Keratinocyte (primary cell): ENCODE measurements at regions not wholly inside any gene's neighbourhood (a gene's known extent, or its start where the extent isn't known, plus 50 kb on each side); places are given as distances from the start of the nearest gene placed in this dataset.
A peak's percentile ranks its signal among the peaks of the same experiment; 100 is the strongest.

Experiments
- DNase-seq: peaks from one replicate; pipeline ENCODE4 v3.0.0-alpha.2; 2011; ENCODE audit warnings: low read depth, missing footprints, low spot score
- FAIRE-seq: peaks from 2 replicates; lab custom pipeline; 2011; peaks lifted over from hg19 to GRCh38; lab: Jason Lieb, UNC
- H2AFZ ChIP-seq: 2 replicates; pipeline ENCODE4 v1.6.0; 2012; ENCODE audit warnings: low read length, control low read depth, inconsistent platforms; ENCODE audit not compliant: control insufficient read depth
- H3K27ac ChIP-seq: 2 replicates; pipeline ENCODE4 v1.5.1; 2011; ENCODE audit warnings: low read length; ENCODE audit not compliant: control insufficient read depth, insufficient read depth
- H3K27me3 ChIP-seq: 3 replicates; pipeline ENCODE4 v1.6.0; 2011; ENCODE audit warnings: low read length; ENCODE audit not compliant: control insufficient read depth, insufficient read depth; ENCODE audit errors: extremely low read depth
- H3K36me3 ChIP-seq, 2 experiments: 2 replicates in 1 of 2; 3 replicates in 1 of 2; pipeline ENCODE4 v1.5.1; 2011; ENCODE audit warnings: low read length in 2 of 2, mild to moderate bottlenecking in 1 of 2; ENCODE audit not compliant: control insufficient read depth in 2 of 2, insufficient read depth in 2 of 2; ENCODE audit errors: extremely low read depth in 1 of 2
- H3K4me1 ChIP-seq: 3 replicates; pipeline ENCODE4 v1.5.1; 2011; ENCODE audit warnings: low read length; ENCODE audit not compliant: control insufficient read depth, insufficient read depth; ENCODE audit errors: extremely low read depth
- H3K4me2 ChIP-seq: 3 replicates; pipeline ENCODE4 v1.6.0; 2011; ENCODE audit warnings: low read depth, low read length; ENCODE audit not compliant: control insufficient read depth, insufficient read depth; ENCODE audit errors: extremely low read depth
- H3K4me3 ChIP-seq, 3 experiments: fragments of 200-600 bp in 1 of 3; sonication (generic) in 1 of 3; 2 replicates in 2 of 3; 3 replicates in 1 of 3; pipeline ENCODE4 v1.5.1; 2011 to 2016; ENCODE audit warnings: low read length in 3 of 3, mild to moderate bottlenecking in 3 of 3, control low read depth in 2 of 3, inconsistent platforms in 1 of 3, low read depth in 1 of 3, mixed read lengths in 1 of 3, mixed run types in 1 of 3, moderate library complexity in 1 of 3; ENCODE audit not compliant: control insufficient read depth in 2 of 3, insufficient read depth in 2 of 3; ENCODE audit errors: extremely low read depth in 1 of 3
- H3K79me2 ChIP-seq: 2 replicates; pipeline ENCODE4 v1.6.0; 2012; ENCODE audit warnings: low read length; ENCODE audit not compliant: control insufficient read depth, insufficient read depth
- H3K9ac ChIP-seq: 3 replicates; pipeline ENCODE4 v1.6.0; 2011; ENCODE audit warnings: low read length; ENCODE audit not compliant: control insufficient read depth, insufficient read depth; ENCODE audit errors: extremely low read depth
- H3K9me1 ChIP-seq: 3 replicates; pipeline ENCODE4 v1.6.0; 2011; ENCODE audit warnings: low read length; ENCODE audit not compliant: control insufficient read depth, insufficient read depth; ENCODE audit errors: extremely low read depth
- H3K9me3 ChIP-seq: 2 replicates; pipeline ENCODE4 v1.5.1; 2012; ENCODE audit warnings: low read depth, low read length; ENCODE audit not compliant: control insufficient read depth
- H4K20me1 ChIP-seq: 3 replicates; pipeline ENCODE4 v1.6.0; 2011; ENCODE audit warnings: low read length; ENCODE audit not compliant: control insufficient read depth, insufficient read depth; ENCODE audit errors: extremely low read depth
- EZH2 ChIP-seq: IDR thresholded peaks from one replicate; pipeline ENCODE4 v1.6.1; 2012; ENCODE audit warnings: inconsistent platforms, mild to moderate bottlenecking, low read length, moderate library complexity
- dilution Hi-C: fragments of 300-500 bp; cut with MboI; formaldehyde crosslinking; loops from one replicate; pipeline ENCODE4 v1.7.0; 2020; ENCODE audit warnings: low sequenced_read_pairs; ENCODE audit not compliant: extremely low pct_ligation_motif_present
- TF ChIP-seq, protein P1 (sequence below), 3 experiments: IDR thresholded peaks in 1 of 3; conservative IDR thresholded peaks in 1 of 3; optimal IDR thresholded peaks in 1 of 3; 2 replicates in 2 of 3; 3 replicates in 1 of 3; pipeline versions ENCODE3 to v1.5.1; 2011; ENCODE audit warnings: low read length in 3 of 3, mild to moderate bottlenecking in 3 of 3, moderate library complexity in 2 of 3, control low read depth in 1 of 3, inconsistent platforms in 1 of 3; ENCODE audit not compliant: insufficient read depth in 2 of 3; ENCODE audit errors: extremely low read depth in 1 of 3

DNA sequence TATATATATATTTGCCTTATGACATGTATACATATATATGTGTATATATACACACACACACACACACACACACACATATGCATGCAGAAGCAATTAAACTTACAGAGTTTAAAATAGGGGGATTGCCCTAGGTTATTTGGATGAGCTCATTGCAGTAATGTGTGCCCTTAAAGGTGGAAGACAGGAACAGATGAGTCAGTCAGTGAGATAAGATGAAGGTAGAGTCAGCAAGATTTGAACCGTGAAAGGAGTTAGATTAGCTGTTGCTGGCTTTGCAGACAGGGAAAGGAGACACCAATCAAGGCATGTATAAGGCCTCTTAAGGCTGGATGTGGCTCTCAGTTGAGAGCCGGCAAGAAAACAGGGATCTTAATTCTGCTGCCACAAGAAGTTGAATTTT lies 902.4 kb upstream of the RAG2 start:
- Histone ChIP-seq H3K9me1 (no peaks in the 10 kb centered on the region), H4K20me1 (no peaks in the 10 kb centered on the region), H3K27ac (no peak overlapping the region), H3K79me2 (no peaks in the 10 kb centered on the region), H3K36me3 (no peaks in the 10 kb centered on the region), H3K27me3 (no peaks in the 10 kb centered on the region), H3K9ac (no peak overlapping the region), H3K4me1 (peaks cover 24% of the 10 kb centered on the region), H3K4me2 (no peak overlapping the region), H3K9me3 (no peaks in the 10 kb centered on the region), H3K4me3 (no peak overlapping the region), H2AFZ (no peak overlapping the region)
- dilution Hi-C loops: no loop called here
- TF ChIP-seq, protein P1, sequence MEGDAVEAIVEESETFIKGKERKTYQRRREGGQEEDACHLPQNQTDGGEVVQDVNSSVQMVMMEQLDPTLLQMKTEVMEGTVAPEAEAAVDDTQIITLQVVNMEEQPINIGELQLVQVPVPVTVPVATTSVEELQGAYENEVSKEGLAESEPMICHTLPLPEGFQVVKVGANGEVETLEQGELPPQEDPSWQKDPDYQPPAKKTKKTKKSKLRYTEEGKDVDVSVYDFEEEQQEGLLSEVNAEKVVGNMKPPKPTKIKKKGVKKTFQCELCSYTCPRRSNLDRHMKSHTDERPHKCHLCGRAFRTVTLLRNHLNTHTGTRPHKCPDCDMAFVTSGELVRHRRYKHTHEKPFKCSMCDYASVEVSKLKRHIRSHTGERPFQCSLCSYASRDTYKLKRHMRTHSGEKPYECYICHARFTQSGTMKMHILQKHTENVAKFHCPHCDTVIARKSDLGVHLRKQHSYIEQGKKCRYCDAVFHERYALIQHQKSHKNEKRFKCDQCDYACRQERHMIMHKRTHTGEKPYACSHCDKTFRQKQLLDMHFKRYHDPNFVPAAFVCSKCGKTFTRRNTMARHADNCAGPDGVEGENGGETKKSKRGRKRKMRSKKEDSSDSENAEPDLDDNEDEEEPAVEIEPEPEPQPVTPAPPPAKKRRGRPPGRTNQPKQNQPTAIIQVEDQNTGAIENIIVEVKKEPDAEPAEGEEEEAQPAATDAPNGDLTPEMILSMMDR (optimal IDR thresholded peaks at IDR 0.05 in 1 of 3, IDR thresholded peaks at IDR 0.05 in 1 of 3, conservative IDR thresholded peaks at IDR 0.05 in 1 of 3; ENCODE audit: extremely low read depth in 1 of 3, insufficient read depth in 2 of 3, low read length in 3 of 3): no peak
- TF ChIP-seq EZH2: no peak
- peak; percentile 17 for DNase-seq
- FAIRE-seq: peak; percentile 59

DNA sequence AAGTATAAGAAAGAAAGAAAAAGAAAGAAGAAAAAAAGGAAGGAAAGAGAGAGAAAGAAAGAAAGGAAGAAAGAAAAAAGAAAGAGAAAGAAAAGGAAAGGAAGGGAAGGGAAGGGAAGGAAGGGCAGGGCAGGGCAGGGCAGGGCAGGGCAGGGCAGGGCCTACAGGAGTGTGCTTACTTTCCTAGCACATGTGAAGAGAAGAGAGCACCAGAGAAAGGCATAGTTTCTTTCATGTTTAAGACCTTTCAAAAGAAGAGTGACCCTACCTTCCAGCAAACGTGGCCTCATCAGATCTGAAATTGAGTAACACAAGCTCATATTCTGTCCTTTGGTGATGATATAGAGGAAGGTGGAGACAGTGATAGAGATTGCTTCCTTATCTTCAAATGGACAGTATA lies 899.3 kb upstream of the RAG2 start:
- Histone ChIP-seq H3K27me3 (no peaks in the 10 kb centered on the region), H3K9me1 (no peaks in the 10 kb centered on the region), H4K20me1 (no peaks in the 10 kb centered on the region), H3K79me2 (no peaks in the 10 kb centered on the region), H3K4me3 (no peak overlapping the region), H3K4me1 (peaks cover 9% of the 10 kb centered on the region), H3K36me3 (no peaks in the 10 kb centered on the region), H3K27ac (no peak overlapping the region), H2AFZ (no peak overlapping the region), H3K9me3 (no peaks in the 10 kb centered on the region), H3K9ac (no peak overlapping the region), H3K4me2 (no peak overlapping the region)
- no peak for FAIRE-seq
- DNase-seq: no peak
- dilution Hi-C loops: no loop called here
- TF ChIP-seq EZH2: no peak
- TF ChIP-seq, protein P1 (optimal IDR thresholded peaks at IDR 0.05 in 1 of 3, IDR thresholded peaks at IDR 0.05 in 1 of 3, conservative IDR thresholded peaks at IDR 0.05 in 1 of 3; ENCODE audit: extremely low read depth in 1 of 3, insufficient read depth in 2 of 3, low read length in 3 of 3): no peak
